ENCODE measurements at regions not wholly inside any gene's neighbourhood (a gene's known extent, or its start where the extent isn't known, plus 50 kb on each side); places are given as distances from the start of the nearest gene placed in this dataset.

GRCh38 chr17:83008526-83008925 is 70.9 kb upstream of the METRNL start:
- no peak for TF ChIP-seq CTCF (conservative IDR thresholded peaks at IDR 0.05)
- TF ChIP-seq EZH2 (IDR thresholded peaks at IDR 0.05; ENCODE audit: low read depth) = no peak

Data from PC-9 (cell line).